Loucy (cell line): ENCODE measurements at regions not wholly inside any gene's neighbourhood (a gene's known extent, or its start where the extent isn't known, plus 50 kb on each side); places are given as distances from the start of the nearest gene placed in this dataset.

Source experiments
- H2AFZ ChIP-seq: fragments of 200-600 bp; sonication (generic); 2 replicates; pipeline ENCODE4 v1.6.0; 2016; ENCODE audit warnings: antibody characterized with exemption, mild to moderate bottlenecking, low read length, moderate library complexity
- H3F3A ChIP-seq: fragments of 200-600 bp; 2 replicates; pipeline ENCODE4 v1.6.0; 2016; ENCODE audit warnings: antibody characterized with exemption, low read depth, mild to moderate bottlenecking
- H3K27me3 ChIP-seq: fragments of 200-600 bp; sonication (generic); 2 replicates; pipeline ENCODE4 v1.6.1; 2014; ENCODE audit warnings: low read length, mild to moderate bottlenecking; ENCODE audit not compliant: insufficient read depth, poor library complexity, severe bottlenecking
- H3K36me3 ChIP-seq: fragments of 200-600 bp; sonication (generic); 2 replicates; pipeline ENCODE4 v1.6.1; 2016; ENCODE audit warnings: low read length; ENCODE audit not compliant: insufficient read depth
- H3K4me1 ChIP-seq: fragments of 200-600 bp; sonication (generic); 2 replicates; pipeline ENCODE4 v1.5.1; 2014; ENCODE audit warnings: low read length, mild to moderate bottlenecking; ENCODE audit not compliant: insufficient read depth, poor library complexity, severe bottlenecking
- H3K4me2 ChIP-seq: fragments of 200-600 bp; sonication (generic); 2 replicates; pipeline ENCODE4 v1.6.0; 2014; ENCODE audit warnings: antibody characterized with exemption, low read length, low read depth, mild to moderate bottlenecking; ENCODE audit not compliant: poor library complexity, severe bottlenecking
- H3K4me3 ChIP-seq: fragments of 200-600 bp; sonication (generic); 2 replicates; pipeline ENCODE4 v1.5.1; 2014; ENCODE audit warnings: low read length, mild to moderate bottlenecking, mixed read lengths; ENCODE audit not compliant: poor library complexity, severe bottlenecking
- H3K79me2 ChIP-seq: fragments of 200-600 bp; sonication (generic); 2 replicates; pipeline ENCODE4 v1.6.1; 2014; ENCODE audit warnings: low read length; ENCODE audit not compliant: insufficient read depth
- H3K9ac ChIP-seq: fragments of 200-600 bp; sonication (generic); 2 replicates; pipeline ENCODE4 v1.6.0; 2014; ENCODE audit warnings: mild to moderate bottlenecking, low read depth, low read length, moderate library complexity; ENCODE audit not compliant: poor library complexity, severe bottlenecking
- H3K9me2 ChIP-seq: fragments of 200-600 bp; sonication (generic); replicated peaks from 2 replicates; pipeline ENCODE4 v1.6.1; 2016; ENCODE audit warnings: low read depth, low read length, mixed read lengths
- H3K9me3 ChIP-seq: fragments of 200-600 bp; sonication (generic); 2 replicates; pipeline ENCODE4 v1.6.1; 2014; ENCODE audit warnings: mild to moderate bottlenecking, antibody characterized with exemption, low read length, low read depth; ENCODE audit not compliant: insufficient read depth
- H4K20me1 ChIP-seq: fragments of 200-600 bp; sonication (generic); 2 replicates; pipeline ENCODE4 v1.6.0; 2014; ENCODE audit warnings: antibody characterized with exemption, low read length, mild to moderate bottlenecking; ENCODE audit not compliant: insufficient read depth, poor library complexity, severe bottlenecking
- EZH2phosphoT487 ChIP-seq: fragments of 200-600 bp; IDR thresholded peaks from 2 replicates; pipeline ENCODE4 v1.6.1; 2018; ENCODE audit warnings: antibody characterized with exemption, mild to moderate bottlenecking, moderate library complexity, borderline replicate concordance
- TF ChIP-seq, protein P1 (sequence below): fragments of 200-600 bp; sonication (generic); conservative IDR thresholded peaks from 2 replicates; pipeline ENCODE4 v1.5.1; 2014; ENCODE audit warnings: mild to moderate bottlenecking, antibody characterized with exemption, low read length

- Histone ChIP-seq H3F3A (no peaks in the 10 kb centered on the region), H3K9me3 (peaks cover 7% of the 10 kb centered on the region; the same call in 1 of the 2 replicates), H3K36me3 (no peaks in the 10 kb centered on the region), H3K4me3 (no peak overlapping the region), H3K9ac (no peak overlapping the region), H3K79me2 (no peaks in the 10 kb centered on the region), H2AFZ (no peak overlapping the region), H3K9me2 (no peaks in the 10 kb centered on the region), H3K4me1 (no peaks in the 10 kb centered on the region), H3K27me3 (no peaks in the 10 kb centered on the region), H4K20me1 (no peaks in the 10 kb centered on the region), H3K4me2 (no peak overlapping the region)
- TF ChIP-seq EZH2phosphoT487, result no peak
- TF ChIP-seq, protein P1, sequence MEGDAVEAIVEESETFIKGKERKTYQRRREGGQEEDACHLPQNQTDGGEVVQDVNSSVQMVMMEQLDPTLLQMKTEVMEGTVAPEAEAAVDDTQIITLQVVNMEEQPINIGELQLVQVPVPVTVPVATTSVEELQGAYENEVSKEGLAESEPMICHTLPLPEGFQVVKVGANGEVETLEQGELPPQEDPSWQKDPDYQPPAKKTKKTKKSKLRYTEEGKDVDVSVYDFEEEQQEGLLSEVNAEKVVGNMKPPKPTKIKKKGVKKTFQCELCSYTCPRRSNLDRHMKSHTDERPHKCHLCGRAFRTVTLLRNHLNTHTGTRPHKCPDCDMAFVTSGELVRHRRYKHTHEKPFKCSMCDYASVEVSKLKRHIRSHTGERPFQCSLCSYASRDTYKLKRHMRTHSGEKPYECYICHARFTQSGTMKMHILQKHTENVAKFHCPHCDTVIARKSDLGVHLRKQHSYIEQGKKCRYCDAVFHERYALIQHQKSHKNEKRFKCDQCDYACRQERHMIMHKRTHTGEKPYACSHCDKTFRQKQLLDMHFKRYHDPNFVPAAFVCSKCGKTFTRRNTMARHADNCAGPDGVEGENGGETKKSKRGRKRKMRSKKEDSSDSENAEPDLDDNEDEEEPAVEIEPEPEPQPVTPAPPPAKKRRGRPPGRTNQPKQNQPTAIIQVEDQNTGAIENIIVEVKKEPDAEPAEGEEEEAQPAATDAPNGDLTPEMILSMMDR, result no peak
These were observed 376.2 kb downstream of the BTBD3 start for GRCh38 chr20:12293900-12294299.

DNA sequence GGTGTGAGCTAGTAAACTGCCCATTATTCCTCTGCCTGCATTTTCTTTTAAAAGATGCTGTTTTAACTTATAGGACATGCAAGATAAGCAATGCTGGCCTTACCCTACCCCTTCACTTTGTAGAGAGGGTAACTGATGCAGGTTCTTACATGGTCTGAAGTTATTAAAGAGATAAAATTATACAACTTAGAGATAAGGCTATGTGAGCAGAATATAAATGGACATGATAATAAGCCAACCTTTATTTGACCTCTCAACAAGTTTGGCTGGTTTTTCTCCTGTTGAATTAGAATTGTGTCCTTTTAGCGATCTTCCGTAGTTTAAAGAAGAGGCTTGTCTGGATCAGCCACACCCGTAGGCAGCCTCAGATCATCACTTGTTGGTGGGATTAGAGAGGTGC is 377.0 kb downstream of the BTBD3 start:
- no peaks in the 10 kb centered on the region for H3K4me1 ChIP-seq
- H3F3A ChIP-seq, result no peaks in the 10 kb centered on the region
- H3K36me3 ChIP-seq, result no peaks in the 10 kb centered on the region
- no peaks in the 10 kb centered on the region for H4K20me1 ChIP-seq
- no peaks in the 10 kb centered on the region for H3K9me2 ChIP-seq
- no peak overlapping the region for H3K4me3 ChIP-seq
- H3K27me3 ChIP-seq, result no peaks in the 10 kb centered on the region
- no peak overlapping the region for H3K9ac ChIP-seq
- H3K9me3 ChIP-seq, result peaks cover 9% of the 10 kb centered on the region; the same call in 1 of the 2 replicates
- no peak overlapping the region for H2AFZ ChIP-seq
- no peak for TF ChIP-seq EZH2phosphoT487
- TF ChIP-seq, protein P1, result no peak
- no peaks in the 10 kb centered on the region for H3K79me2 ChIP-seq
- H3K4me2 ChIP-seq, result no peak overlapping the region

DNA sequence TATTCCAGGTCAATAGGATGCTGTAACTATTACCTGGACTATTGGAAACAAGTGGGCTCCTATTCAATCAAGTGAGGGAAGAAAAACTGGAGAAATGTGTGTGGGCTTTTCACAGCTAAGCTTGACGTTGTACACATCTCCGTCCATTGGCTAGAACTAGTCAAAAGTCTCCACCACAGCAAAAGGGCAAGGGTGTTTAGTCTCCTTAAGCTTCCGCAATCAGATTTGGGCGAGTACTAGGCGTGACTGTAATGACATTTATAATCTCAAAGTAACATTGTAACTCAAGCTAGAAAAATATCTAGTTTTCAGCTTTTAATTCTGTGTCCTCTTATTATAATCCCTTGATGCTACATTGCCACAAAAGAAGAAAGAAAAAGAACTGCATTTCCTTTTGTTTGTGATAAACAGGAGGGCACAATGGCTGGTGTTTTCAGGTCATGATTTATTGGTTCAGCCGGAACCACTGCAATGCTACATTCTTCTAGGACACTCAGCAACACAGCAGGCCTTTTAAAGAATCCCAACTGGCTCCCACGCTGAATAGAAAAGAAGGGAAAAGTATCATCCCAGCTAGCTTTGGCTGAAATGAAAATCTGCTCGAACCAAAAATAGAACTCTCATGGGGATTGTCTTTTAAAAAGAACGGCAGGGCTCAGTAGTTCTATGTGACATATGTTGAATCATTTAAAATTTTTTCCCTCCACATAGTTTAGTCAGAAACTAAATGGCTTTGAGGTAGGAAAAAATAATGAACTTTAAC is 387.7 kb downstream of the BTBD3 start:
- Histone ChIP-seq H3K9ac (no peak overlapping the region), H3K79me2 (no peaks in the 10 kb centered on the region), H3K4me1 (no peaks in the 10 kb centered on the region), H3K9me2 (no peaks in the 10 kb centered on the region), H2AFZ (no peak overlapping the region), H4K20me1 (no peaks in the 10 kb centered on the region), H3K36me3 (no peaks in the 10 kb centered on the region), H3K27me3 (no peaks in the 10 kb centered on the region), H3F3A (no peaks in the 10 kb centered on the region), H3K4me2 (no peak overlapping the region), H3K9me3 (no peaks in the 10 kb centered on the region; the same call in 1 of the 2 replicates), H3K4me3 (no peak overlapping the region)
- no peak for TF ChIP-seq EZH2phosphoT487
- TF ChIP-seq, protein P1, result no peak
